KBM-7 (cell line): ENCODE measurements at regions not wholly inside any gene's neighbourhood (a gene's known extent, or its start where the extent isn't known, plus 50 kb on each side); places are given as distances from the start of the nearest gene placed in this dataset.

Experiments used
- DNase-seq: peaks from one replicate; pipeline ENCODE4 v3.0.0-alpha.2; 2015
- in situ Hi-C: fragments of 300-500 bp; cut with MboI; formaldehyde crosslinking; loops from 2 replicates; pipeline ENCODE4 v1.14.3; 2020; ENCODE audit warnings: low sequenced_read_pairs, low pct_unique_long_range_greater_than_20kb, mixed read lengths

DNA sequence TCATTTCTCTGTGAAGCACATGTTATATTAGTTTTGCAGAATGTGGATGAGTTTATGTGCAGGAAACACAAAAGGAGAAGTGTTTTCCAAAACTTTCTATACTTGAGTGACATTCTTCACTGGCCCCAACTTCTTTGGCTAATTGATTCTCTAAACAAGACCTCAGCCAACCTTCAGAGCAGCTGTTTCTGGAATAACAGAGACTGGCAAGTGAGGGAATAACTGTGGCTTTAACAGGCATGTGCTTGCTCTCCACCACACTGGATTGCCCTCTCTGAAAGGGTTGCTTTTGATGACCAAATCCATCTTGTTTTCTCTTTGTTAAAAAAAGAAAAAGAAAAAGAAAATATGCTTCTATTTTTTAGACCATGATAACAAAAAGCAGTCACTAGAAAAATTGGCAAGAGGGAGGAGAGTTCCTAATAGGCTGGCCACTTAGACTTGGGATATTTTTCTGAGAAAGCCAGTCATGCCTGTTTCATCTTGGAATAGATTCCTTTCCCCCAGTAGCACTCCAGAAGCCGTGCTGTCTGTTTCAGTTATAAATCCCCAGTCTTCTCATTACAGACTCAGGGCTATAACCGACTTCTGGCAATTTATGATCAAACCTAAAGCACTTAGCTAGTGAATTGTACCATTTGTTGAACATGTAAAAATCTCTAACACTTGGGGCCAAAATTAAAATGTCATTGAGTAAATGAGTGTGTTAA, 295.0 kb upstream of the NR3C2 start:
- DNase-seq: no peak
- in situ Hi-C loops: no loop called here

GRCh38 chr4:148735432-148736155, 293.4 kb upstream of the NR3C2 start:
- DNase-seq: no peak
- in situ Hi-C loops: no loop called here

GRCh38 chr4:148730766-148731165, 288.6 kb upstream of the NR3C2 start:
- DNase-seq: no peak
- in situ Hi-C loops: no loop called here

GRCh38 chr4:148730082-148730640, 287.9 kb upstream of the NR3C2 start:
- in situ Hi-C loops: no loop called here
- DNase-seq: no peak

DNA sequence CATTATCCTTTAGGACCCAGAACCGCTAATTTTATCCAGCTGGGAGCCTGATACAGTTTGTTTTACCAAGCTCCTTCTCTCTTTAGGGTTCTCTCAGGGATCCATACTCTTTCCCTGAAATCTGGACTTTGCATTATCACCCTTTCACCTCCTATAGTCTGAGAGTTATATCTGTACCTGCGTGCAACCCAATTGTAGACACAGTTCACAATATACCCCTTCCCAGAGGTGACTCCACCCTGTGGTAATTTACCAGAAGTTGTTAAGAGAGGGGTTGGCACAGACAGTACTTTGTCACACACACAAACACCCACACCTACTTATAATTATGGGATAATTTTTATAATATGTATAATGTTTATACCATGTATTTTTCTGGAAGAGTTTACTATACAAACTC, 275.8 kb upstream of the NR3C2 start:
- in situ Hi-C loops: no loop called here
- no peak for DNase-seq

- in situ Hi-C loops: no loop called here
- no peak for DNase-seq
Measured at GRCh38 chr4:148716431-148717052, 274.3 kb upstream of the NR3C2 start.

GRCh38 chr4:148704291-148704690, 262.1 kb upstream of the NR3C2 start:
- no peak for DNase-seq
- in situ Hi-C loops: no loop called here

DNA sequence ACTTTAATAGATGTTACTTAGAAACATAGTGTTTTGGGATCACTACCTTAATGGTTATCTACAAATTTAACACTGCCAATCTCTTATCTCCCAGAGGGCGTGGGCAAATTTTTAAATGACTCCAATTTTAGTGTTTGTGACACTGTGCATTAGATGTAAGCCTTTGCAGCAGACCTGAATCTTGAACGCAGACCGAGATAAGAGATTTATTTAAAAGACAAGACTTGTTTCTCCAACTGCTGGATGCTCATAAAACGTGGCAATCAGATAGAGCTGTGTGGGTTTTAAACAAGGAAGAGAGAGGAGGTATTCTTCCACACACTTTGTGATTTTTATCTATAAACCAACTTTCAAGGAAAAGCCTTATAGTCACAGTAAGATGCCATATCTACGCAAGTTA, 252.5 kb upstream of the NR3C2 start:
- DNase-seq: no peak
- in situ Hi-C loops: no loop called here

DNA sequence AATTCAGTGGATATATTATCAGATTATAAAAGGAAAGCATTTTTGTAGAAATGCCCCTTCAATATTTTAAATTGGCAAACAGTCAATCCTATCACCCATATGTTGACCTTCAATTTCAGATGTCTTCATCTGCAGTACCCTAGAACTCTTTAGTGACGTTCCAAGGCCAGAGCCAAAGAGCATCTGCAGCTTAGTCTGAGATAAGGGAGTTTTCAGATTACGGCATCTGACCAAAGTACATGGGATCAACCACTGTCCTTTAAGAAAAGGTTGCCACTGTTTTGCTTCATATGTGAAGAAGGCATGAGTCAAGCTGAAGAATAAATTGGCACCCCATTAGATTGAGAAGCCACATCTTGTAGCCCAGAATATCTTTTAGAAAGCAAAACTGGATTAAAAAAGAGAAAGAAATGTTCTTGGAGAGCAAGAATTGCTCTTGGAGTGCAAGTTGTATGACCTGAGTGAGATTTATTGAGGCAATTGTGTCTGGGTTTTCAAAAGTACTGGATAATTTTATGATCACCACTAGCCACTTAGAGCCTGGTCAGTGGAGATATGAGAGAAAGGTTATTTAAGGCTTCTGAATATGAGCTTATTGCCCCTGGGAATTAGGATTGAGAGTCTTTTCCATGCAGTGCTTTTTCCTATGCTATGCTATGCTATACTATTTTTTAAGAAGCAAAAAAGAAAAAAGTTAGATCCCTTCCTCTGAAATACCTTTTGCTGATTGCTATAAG, 251.9 kb upstream of the NR3C2 start:
- in situ Hi-C loops: no loop called here
- no peak for DNase-seq

GRCh38 chr4:148692242-148692641, 250.0 kb upstream of the NR3C2 start:
- no peak for DNase-seq
- in situ Hi-C loops: no loop called here

DNA sequence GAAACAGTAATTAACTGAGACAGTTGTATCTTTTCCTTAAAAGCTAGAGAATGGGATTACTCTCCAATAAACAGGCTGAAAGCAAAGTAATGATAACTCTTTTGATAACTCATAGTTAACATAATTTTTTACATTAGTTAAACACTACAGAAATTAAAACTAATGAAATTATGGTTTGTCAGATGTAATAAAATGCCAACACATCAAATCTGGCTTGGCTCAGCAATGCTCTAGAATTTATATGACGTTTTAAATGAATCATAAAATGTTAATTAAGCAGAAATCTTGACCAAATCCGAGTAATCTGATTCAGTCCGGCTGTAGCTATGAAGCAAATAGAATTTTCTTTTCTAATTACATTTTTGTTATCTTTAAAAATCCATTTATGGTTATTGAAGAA, 244.2 kb upstream of the NR3C2 start:
- DNase-seq: no peak
- in situ Hi-C loops: no loop called here

GRCh38 chr4:148684638-148685037, 242.4 kb upstream of the NR3C2 start:
- in situ Hi-C loops: no loop called here
- DNase-seq: no peak

DNA sequence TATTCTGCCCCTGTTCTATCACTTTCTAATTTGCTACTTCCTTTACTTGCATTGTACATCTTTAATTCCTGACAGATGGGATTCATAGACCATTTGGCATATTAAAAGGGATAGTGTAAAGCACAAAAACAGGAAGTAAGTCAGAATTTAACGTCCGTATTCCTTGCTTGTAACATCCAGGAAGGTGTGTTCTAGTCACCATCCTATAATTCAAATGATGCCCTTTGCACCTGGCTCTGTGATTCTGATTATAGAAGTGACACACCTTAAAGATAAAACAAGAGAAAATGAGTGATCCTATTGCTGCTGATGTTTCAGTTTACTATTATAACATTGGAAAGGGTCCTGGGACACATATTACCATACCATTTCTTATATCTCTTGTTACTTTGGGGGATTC, 238.7 kb upstream of the NR3C2 start:
- no peak for DNase-seq
- in situ Hi-C loops: no loop called here

DNA sequence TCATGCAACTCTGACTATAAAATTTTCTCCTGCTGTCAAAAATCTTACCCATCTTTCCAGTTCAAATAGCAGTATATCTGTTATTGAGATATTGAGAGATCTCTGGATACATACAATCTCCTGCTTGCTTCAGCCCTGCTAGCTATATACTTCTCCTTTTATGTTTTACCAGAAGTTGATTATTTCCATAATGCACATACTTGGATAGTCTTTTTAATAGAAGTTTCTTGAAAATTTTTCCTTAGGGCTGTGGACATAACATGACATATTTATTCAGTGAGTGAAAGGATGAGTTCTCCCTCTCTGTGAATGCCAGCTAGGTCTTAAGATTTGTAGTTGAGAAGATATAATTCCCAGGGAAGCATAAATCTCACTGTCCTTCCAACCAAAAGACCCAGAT, 234.1 kb upstream of the NR3C2 start:
- DNase-seq: no peak
- in situ Hi-C loops: no loop called here

DNA sequence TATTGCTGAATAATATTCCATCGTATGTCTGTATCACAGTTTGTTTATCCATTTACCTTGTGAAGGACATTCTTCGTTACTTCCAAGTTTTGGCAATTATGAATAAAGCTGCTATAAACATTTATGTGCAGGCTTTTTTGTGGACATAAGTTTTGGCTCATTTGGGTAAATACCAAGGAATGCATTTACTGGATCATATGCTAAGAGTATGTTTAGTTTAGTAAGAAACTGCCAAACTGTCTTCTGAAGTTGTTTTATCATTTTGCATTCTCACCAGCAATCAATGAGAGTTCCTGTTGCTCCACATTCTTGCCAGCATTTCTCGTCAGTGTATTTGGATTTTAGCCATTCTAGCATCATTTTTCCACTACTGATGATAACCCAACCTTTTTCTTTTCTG, 232.7 kb upstream of the NR3C2 start:
- in situ Hi-C loops: no loop called here
- DNase-seq: no peak

- in situ Hi-C loops: no loop called here
- DNase-seq: no peak
Measured at GRCh38 chr4:148664636-148665035, 222.4 kb upstream of the NR3C2 start.

DNA sequence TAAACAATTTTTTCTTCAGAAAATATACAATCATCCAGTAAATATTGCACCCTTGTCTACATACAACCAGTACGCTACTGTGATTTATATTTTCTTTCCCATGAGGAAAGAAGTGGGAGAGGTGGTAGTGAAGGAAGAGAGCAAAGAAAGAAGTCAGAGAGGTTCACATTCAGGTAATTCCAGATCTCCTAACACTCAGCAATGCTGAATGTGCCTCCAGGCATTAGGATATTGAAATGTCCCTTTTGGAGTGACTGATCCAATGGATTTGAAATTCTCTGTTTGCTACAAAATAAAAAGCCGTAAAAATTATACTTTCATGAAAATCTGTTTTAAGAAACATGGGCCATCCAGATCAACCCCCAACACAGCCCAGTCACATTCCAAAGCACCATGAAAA, 211.9 kb upstream of the NR3C2 start:
- no peak for DNase-seq
- in situ Hi-C loops: no loop called here

GRCh38 chr4:148653681-148654080, 211.5 kb upstream of the NR3C2 start:
- no peak for DNase-seq
- in situ Hi-C loops: no loop called here

DNA sequence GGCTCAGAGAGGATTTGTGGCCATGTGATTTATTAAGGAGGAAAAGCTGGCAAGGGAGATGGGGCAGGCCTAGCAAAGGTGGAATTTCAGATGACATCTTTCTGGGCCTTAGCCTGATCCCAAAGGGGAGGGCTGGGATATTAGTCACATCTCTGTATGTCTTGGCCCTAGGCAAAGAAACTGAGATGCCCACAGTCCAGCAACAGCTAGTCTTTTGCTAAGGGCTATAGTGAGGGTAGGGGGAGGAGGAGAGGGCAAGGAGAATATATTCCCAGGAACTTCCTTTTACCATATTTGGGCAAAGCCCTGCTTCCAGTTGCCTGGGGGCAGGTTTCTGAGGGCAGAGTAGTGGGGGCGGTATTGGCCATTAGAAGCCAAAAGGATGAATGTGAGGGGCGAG, 209.8 kb upstream of the NR3C2 start:
- no peak for DNase-seq
- in situ Hi-C loops: no loop called here
